GM04504 (cell line): ENCODE measurements at regions not wholly inside any gene's neighbourhood (a gene's known extent, or its start where the extent isn't known, plus 50 kb on each side); places are given as distances from the start of the nearest gene placed in this dataset.

ENCODE experiments used
- DNase-seq: peaks from one replicate; pipeline ENCODE4 v3.0.0-alpha.2; 2012; ENCODE audit warnings: low read depth

DNA sequence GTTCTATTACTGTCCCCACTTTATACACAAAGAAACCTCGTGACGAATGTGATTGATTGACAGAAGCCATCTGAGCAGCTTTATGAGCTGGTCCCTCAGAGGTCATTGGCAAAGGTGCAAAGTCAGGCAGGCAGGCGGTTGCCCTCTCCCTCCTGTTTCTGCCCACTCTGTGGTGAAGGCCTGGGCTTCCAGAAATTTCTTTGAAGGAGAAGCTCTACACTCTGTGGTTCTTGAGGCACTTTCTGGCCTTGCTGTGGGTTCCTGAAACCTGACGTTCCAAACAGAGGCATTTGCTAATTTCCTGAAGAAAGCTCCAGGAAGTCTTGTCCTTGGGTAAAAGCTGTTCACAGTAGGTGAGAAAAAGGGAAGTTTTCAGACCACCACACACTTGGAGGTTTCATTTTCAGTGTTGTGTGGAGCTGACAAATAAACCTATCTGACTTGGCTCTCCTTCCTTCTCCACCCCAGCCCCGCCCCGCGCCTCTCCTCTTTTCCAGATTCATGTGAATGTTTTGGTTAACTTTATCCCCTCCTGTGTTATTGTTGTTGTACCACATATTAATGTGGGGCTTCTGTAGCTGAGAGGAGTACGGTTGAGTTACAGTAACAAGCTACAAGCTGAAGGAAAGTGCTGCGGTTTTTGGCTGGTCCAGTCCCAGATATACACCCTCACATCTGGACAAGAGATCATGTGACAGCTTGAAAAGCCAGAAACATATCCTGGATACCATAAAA, 274.1 kb downstream of the CLIC5 start:
- DNase-seq: no peak

DNA sequence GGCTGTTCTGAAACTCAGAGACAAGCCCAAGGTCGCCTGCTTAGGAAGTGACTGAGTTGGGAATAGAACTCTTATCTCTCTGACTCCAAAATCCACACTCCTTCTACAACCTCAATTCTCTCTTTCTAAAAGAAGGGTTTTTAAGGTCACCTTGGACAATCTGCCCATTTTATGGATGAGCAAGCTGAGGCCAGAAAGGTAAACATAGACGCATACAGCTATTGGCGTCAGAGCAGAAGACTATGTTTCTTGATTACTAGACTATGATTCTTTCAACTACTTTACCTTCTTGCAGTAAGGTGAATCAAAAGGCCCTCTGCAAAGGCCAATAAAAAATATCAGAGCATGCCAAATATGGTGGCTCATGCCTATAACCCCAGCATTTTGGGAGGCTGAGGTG, 276.6 kb downstream of the CLIC5 start:
- DNase-seq: no peak

DNA sequence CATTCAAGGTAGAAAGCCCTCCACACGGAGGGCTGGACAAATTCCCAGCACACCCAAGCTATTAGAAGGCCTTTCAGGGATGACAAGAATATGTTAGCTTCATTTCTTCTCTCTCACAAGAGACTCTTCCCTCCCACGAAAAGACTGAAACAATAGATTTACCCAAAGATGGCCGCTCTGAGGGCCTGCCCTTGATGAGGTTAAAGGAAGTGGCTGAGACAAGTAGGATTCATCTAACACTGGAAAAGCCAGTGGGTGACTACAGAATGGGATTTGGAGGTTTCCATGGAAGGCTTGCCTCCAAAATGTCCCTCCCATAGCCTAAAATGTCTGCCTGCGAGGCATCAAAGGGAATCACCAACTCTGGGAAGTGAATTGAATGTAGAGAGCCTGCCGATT, 277.6 kb downstream of the CLIC5 start:
- DNase-seq: no peak

DNA sequence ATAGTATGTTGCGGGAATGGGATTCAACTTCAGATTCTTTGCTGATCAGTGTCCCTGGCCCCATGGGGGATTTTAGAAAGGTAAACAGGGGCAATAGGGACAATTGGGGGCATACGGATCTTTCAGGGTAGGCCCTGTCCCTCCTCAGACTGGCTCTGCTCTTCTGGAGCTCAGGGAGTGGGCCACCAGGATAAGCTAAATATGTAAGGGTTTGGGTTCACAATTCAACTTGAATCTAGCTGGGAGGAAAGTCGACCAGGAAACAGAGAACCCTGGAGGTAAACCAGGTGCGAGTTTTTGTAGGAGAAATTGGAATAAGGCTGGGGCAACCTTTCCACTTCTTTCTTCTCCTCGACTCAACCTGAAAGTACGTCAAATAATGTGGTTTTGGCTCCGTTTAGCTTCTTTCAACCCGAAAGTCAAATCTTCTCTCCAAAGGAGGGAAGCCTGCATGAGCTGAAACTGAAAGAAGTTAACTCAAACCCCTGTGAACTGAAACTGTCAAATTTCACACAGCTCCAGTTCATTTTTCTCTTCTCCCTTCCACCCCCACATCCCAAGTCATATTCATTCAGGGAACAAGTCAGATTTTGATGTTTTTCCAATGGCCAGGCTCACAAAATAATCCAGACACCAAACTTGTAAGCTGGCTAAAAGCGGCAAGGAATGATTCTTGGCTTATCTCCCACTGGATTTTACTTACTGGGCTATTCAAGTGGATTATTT, 278.2 kb downstream of the CLIC5 start:
- DNase-seq: no peak

DNA sequence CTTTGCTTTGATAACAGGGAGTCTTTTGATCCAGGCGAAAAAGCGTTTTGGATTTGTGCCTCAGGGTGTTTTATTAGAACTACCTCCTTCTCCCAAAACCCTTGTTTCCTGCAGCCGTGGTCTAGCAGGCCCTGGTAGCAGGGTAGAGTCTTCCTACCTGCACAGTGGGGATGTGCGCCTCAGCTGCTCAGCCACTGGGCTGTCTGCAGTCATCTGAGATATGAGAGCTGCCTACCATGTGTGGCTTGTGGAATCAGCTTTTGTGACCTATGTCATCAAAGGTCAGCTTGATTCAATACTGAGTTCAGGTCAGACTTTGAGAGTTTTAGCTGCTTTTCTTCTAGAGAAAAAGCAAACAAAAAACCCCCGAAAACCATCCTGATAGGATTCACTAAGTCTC, 279.5 kb downstream of the CLIC5 start:
- no peak for DNase-seq

DNA sequence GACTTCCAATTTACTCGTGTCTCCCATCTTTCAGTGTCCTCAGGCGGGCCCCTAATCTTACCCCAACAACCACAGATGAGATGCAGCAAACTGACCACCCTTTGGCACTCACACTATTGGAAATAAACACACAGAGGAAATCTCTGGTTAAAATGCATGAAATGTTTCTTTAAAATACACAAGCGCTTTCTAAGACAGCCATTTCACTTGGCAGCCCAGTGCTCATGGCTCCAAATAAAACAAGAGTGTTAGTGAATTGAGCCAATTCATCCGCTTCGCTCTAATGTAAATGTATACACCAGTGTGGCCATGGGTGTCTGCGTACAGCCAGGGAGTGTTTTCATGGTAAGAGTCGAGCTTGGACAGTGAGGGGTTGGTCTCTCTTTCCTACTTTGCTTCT, 282.9 kb downstream of the CLIC5 start:
- DNase-seq: no peak

DNA sequence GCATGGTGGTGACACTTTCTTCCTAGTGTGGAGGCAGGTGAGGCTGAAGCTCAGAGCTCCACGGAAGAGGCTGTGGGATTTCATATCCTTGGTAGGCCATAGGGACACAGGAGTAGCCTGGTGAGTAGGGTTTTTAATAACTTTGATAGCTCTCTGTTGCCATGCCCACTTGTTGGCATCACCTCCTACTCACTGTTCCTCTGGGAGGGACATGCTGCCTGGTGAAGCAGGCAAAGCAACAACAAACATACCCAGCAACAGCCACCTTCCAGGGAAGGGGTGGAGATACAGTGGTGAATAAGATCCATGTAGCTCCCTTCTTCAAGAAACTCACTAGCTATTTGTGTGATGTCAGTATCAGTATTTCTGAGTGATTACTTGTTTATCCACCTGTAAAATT, 285.4 kb downstream of the CLIC5 start:
- DNase-seq: no peak

DNA sequence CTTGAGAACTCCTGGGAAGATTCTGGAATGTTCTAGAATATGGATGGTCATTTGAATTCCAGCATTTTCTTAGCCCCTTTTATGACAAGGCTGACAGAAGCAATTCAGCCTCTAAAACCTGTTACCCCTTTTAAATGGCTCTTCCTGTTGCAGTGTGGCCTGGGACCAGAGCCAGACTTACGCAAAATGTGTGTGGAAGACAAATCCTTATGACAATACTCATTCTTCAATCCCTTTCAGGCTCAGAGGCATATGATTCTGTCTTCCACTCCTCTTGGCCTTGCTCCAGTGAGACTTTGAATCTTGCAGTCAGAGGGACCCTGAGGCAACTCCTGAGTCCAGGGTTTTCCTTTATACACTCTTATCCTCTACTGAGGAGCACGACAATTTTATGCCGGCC, 287.0 kb downstream of the CLIC5 start:
- DNase-seq: peak; percentile 32

DNA sequence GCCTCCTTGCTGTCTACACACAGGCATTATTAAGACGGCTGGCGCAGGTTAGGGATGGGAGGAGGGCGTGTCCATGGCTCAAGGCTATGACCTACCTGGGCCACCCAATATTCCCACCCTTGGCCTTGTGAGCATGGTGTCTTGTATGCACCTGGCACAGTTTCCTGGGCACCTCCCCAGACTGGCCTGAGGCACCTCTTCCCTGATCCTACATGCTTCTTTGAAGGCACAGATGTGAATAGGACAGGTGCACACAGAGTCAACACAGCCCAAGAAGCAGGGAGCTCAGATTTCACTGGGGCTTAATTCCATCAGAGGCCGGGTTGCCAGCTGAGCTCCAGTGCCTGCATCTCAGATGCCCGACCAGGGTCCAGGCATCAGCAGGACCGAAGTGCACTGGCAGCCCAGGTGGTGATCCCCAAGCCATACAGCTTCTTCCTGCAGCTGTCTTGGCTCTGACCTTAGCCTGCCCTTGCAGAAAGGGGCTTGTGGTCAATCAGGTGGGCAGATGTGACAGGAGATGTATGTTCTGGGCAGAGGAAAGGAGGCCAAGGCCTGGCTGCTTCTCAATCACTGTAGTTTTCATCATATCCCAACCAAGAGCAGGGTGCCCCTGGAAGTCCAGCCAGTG, 287.7 kb downstream of the CLIC5 start:
- no peak for DNase-seq

DNA sequence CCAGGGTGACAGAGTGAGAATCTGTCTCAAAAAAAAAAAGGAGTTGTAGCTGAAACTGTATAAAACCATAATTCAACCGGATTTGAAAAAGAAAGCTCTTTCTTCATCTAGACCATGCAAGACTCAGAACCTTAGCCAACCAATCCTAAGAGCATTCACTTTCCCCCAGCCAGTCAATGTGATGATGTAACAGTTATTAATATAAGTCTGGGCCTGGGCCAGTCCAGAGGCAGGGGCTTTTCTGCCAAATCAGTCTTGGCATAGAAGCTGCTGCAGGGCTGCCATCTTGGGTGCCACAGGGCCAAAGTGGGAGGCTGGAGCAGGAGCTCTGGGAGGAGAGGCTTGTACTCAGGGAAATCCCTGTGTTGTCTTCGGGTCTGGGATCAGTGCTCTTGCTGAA, 288.4 kb downstream of the CLIC5 start:
- DNase-seq: no peak

DNA sequence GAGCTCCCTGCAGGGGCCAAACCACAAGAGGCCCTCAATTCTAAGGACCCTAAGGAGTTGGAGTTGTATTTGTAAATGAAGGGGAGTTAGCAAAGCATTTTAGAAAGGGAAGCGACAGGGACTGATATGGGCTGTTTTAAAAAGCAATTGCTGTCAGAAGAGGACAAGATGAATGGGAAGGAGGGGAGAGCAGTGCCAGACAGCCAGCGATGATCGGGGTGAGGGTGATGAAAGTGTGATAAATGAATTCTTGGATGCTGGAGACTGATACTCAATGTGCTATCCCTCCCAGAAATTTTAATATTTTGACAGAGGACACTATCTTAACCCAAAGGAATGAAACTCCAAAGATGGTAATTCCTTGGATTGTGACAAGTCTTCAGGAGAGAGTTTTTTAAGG, 289.2 kb downstream of the CLIC5 start:
- no peak for DNase-seq

DNA sequence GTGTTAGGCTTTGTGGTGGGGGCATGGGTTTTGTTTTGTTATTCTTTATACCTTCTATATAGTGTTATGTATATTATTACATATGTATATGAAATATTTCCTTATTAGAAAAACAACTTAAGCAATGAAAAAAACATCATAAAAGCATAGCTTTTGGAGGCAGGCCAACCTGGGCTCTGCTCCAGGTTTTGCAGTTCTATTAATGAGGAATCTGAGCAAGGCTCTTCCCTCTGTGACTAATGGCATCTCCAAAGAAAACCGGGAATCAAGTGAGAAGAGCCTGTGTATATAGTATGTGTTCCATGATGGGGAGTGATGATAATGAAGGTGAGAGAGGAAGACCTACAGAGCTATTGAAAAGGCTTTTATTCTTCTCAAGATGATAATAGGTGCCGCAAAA, 291.1 kb downstream of the CLIC5 start:
- peak; percentile 71 for DNase-seq

DNA sequence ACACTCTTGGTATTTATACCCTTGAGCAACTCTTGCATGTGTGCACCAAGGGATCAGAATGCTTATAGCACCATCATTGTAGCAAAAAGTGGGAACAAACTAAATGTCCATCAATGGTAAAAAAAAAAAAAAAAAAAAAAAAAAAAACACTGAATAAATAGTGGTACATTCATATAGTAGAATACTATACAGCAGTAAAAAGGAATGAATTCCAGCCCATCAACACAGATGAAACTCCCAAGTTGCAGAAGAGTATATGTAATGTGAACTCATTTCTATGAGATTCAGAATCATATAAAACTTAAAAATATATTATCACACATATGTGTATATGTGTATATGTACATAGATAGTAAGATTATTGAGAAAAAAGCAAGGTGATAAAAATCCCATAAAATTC, 291.6 kb downstream of the CLIC5 start:
- no peak for DNase-seq

DNA sequence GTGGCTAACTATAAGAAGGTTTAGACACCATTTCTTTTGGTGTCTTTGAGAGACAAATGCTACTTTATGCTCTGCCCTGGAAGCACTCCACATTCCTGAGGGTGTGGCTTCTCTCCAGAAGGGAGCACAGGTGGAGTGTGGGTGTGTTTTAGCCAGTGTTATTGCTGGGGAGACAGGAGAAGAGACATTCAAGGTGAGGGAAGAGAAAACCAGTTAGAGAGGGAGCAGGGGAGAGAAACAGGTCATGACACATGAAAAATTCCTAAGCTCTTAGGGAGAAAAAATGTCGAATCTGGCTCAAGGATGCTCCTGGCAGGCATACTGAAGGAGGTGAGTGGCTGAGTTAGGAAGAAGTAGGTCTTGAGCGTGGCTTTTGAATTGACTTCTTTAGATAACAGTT, 292.8 kb downstream of the CLIC5 start:
- DNase-seq: no peak

DNA sequence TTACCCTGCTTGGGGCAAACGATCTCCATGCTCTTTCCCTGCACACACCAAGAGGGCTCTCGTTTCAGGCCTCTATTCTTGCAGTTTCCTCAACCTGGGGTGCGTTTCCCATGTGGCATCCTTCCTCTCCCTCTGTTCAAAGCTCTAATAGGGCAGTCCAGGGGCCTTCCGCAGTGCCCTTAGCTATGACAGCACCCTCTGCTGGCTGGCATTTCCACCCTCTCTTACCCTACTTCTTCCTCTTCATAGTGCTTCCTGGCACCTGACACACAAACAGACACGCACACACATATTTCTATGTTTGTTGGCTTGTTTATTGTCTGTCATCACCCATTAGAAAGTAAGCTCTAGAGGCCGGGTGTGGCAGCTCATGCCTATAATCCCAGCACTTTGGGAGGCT, 294.0 kb downstream of the CLIC5 start:
- DNase-seq: no peak

DNA sequence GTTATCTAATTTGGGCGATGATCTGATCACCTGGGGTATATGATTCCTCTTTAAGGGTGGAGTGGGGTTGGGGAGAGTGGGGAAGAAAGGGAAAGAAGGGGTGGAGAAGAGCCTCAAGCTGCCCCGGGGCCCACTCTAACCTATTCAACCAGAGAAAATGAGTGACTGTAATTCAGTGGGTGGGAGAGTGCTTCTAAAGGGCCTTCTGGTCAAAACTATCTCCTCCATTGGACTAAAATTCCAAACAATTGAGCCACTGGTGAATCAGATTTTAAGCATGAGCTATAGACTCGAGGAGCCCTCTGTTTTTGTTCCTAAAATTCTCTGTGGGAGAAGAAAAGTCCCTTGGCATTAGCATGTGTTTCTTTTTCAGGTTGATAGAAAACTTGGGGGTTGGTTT, 296.8 kb downstream of the CLIC5 start:
- no peak for DNase-seq

DNA sequence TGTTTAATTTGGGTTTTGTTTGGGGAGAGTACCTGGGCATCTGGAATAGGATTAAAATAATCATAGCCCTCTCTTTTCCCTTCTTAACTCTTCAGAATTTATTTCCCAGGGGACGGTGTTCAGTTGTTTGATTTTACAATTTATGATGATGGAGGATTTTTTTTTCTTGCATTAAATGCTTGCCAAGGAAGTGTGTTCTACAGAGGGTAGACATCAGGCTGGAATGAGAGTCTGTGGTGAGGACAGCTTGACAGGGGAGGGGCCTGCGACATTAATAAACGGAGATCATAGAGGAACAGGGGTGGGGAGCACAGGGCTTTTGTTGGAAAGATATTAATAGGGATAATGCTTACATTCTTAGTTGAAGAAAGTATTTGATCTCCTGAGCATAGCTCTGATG, 297.5 kb downstream of the CLIC5 start:
- DNase-seq: no peak

DNA sequence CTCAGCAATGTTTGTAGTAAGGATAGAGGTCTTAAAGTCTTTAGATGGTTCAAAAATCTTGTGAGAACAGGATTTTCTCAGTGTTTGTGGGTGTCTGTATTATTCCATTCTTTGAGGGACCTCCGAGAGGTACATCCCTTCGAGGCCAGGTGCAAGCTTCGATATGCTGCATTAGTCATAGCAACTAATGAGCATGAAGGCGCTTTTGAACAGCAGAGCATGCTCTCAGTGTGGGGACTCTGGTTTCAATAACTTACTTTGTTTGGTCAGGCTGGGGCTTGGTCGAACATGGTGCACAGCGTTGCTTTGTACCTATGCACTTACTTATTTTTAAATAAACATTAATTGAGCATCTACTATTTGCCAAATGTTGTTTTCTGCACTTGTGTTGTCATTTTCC, 297.9 kb downstream of the CLIC5 start:
- DNase-seq: no peak

DNA sequence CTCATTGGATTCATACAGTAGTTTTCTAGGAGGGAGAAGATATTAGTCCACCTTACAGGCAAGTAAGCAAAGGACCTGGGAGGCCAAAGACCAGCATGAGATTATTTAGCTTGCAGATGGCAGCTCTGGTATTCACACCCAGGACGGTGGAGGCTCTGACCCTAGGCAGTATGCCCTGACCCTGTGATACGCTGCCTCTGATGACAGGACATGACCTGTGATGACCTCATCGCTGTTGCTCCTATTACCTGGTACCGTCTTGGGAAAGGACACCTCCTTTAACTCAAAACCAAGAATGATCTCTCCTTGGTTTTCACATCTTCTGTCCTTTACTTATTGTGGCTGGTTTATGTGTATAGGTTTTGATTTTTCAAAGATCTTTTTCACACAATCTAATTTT, 298.6 kb downstream of the CLIC5 start:
- no peak for DNase-seq

DNA sequence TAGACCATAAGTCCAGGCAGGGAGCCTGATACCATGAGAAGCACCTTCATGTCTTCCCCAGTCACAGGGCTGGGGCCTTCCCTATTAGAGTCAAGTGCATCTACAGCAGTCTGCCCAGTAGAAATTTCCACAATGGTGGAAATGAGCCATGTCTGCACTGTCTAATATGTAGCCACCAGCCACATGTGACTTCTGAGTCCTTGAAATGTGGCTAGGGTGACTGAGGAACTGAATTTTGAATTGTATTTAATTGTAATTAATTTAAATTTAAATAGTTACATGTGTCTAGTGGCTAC, 300.2 kb downstream of the CLIC5 start:
- DNase-seq: no peak

DNA sequence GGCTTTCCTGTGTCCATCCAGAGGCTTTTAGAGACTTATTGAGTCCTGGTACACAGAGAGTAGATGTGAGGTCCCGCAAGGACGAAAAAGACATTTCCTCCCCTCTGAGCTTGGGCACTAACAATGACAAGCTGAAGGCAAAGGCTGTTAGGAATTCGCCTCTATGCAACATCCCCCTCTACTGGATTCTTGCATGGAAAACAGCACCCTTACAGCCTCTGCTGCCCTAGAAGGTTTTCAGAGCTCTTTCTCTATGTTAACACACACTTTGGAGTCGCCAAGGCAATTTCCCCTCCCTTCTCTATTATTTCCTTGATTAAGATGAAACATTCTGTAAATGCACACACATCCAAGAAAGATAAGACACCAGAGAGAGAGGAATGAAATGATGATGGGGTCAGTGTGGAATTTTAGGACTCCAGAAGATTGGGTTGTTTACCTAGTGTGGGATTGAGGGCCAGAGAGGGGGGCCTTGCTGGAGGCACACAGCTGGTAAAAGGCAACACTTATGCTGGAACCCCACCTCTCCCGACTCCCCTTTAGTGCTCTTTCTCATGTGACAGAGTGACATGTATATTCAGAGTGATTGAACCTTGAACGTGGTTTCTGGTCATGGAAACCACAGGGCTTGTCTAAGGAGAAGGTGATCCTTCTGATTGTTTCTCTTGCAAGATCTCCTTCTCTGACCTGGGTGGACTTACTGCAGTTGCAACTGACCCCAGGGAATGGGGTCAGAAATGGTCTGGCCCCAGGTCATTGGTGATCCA, 300.7 kb downstream of the CLIC5 start:
- DNase-seq: peak; percentile 73

DNA sequence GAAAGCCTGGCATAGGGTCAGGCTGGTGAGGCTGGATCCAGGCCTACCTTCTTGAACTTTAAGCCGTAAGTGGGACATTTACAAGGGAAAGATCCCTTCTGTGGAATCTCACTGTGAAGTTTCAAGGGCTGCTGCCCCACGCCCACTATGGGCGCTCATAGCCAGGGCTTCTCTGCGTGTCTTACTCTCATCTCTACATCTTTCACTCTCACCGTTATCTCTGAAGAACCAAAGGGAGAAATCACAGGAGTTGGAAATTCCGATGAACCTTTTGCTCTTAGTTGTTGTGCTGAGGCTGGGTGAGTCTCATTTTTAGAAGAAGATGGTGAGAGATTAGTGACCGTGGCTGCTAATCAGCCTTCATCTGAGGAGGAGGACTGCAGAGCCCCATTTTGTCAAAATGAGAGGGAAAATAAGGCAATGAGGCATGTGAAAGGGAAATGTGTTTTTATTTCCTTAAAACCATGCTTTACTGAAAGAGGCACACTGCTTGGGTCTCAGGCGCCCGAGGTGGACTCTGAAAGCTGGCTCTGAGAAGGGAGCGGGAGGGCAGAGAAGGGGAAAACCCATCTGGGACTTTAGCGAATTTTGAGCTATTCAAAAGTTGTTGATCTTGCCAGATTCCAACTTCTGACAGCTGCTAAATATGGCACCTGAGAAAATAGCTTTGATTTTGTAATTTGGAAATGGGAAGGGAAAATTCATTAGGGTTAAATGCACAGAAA, 301.5 kb downstream of the CLIC5 start:
- no peak for DNase-seq
